22Rv1 (cell line): ENCODE measurements at regions not wholly inside any gene's neighbourhood (a gene's known extent, or its start where the extent isn't known, plus 50 kb on each side); places are given as distances from the start of the nearest gene placed in this dataset.

Source experiments
- CTCF ChIP-seq: fragments of 450-650 bp; IDR thresholded peaks from 2 replicates; pipeline ENCODE4 v1.5.1; 2017; ENCODE audit warnings: mild to moderate bottlenecking
- ZFX ChIP-seq: fragments of 450-650 bp; IDR thresholded peaks from 2 replicates; pipeline ENCODE4 v1.6.1; 2017; ENCODE audit warnings: antibody characterized with exemption, borderline replicate concordance

- no peak for TF ChIP-seq CTCF
- no peak for TF ChIP-seq ZFX
Observed at GRCh38 chr3:21024563-21024962, 726.4 kb downstream of the ZNF385D start.
